Endothelial cell of umbilical vein (primary cell): ENCODE measurements at regions not wholly inside any gene's neighbourhood (a gene's known extent, or its start where the extent isn't known, plus 50 kb on each side); places are given as distances from the start of the nearest gene placed in this dataset.

Experiments
- BruUV-seq: library from RNA; stranded (reverse); fragments of 400-500 nt; replicated peaks from 2 replicates; lab custom pipeline; 2021; lab: Mats Ljungman, UMichigan
- CTCF ChIA-PET: fragments of 300-600, 350-600 bp; sonication (Branson Sonifier 250); formaldehyde crosslinking; loops from one replicate; lab custom pipeline; 2021; ENCODE audit warnings: antibody characterized with exemption, inconsistent platforms; lab: Charles Lee
- POLR2A ChIA-PET: fragments of 300-600, 350-600 bp; sonication (Branson Sonifier 250); formaldehyde crosslinking; loops from one replicate; lab custom pipeline; 2021; ENCODE audit warnings: antibody characterized with exemption, inconsistent platforms; lab: Charles Lee
- DNase-seq: peaks from one replicate; pipeline ENCODE4 v3.0.0-alpha.2; 2011; ENCODE audit warnings: low read depth, low spot score
- FAIRE-seq: peaks from 2 replicates; lab custom pipeline; 2011; peaks lifted over from hg19 to GRCh38; lab: Jason Lieb, UNC
- H2AFZ ChIP-seq: 2 replicates; pipeline ENCODE4 v1.6.0; 2012; ENCODE audit warnings: low read depth, low read length, control low read depth, inconsistent platforms
- H3K27ac ChIP-seq: 2 replicates; pipeline ENCODE4 v1.5.1; 2011; ENCODE audit warnings: low read depth, mild to moderate bottlenecking, control low read depth, low read length, moderate library complexity; ENCODE audit not compliant: insufficient read depth
- H3K27me3 ChIP-seq, 2 experiments: 2 replicates each; pipeline versions ENCODE4 v1.6.0 to v1.6.1; 2011; ENCODE audit warnings: low read length in 2 of 2, mixed read lengths in 1 of 2; ENCODE audit not compliant: control insufficient read depth in 2 of 2, insufficient read depth in 2 of 2
- H3K36me3 ChIP-seq, 2 experiments: 2 replicates in 1 of 2; 3 replicates in 1 of 2; pipeline ENCODE4 v1.5.1; 2011; ENCODE audit warnings: low read length in 2 of 2, mild to moderate bottlenecking in 1 of 2, moderate library complexity in 1 of 2; ENCODE audit not compliant: control insufficient read depth in 2 of 2, insufficient read depth in 2 of 2; ENCODE audit errors: extremely low read depth in 1 of 2
- H3K4me1 ChIP-seq: 3 replicates; pipeline ENCODE4 v1.5.1; 2011; ENCODE audit warnings: mild to moderate bottlenecking, low read length; ENCODE audit not compliant: control insufficient read depth, insufficient read depth; ENCODE audit errors: extremely low read depth
- H3K4me2 ChIP-seq: 2 replicates; pipeline ENCODE4 v1.6.1; 2011; ENCODE audit warnings: low read length, control low read depth, mixed read lengths; ENCODE audit not compliant: insufficient read depth
- H3K4me3 ChIP-seq, 3 experiments: fragments of 200-600 bp in 1 of 3; sonication (generic), shearing (Covaris generic) in 1 of 3; replicated peaks in 1 of 3; 2 replicates each; pipeline ENCODE4 v1.5.1; 2011 to 2016; ENCODE audit warnings: control low read depth in 3 of 3, low read length in 3 of 3, mild to moderate bottlenecking in 2 of 3, inconsistent platforms in 1 of 3, low read depth in 1 of 3, moderate library complexity in 1 of 3; ENCODE audit not compliant: insufficient read depth in 1 of 3
- H3K79me2 ChIP-seq: 2 replicates; pipeline ENCODE4 v1.6.0; 2012; ENCODE audit warnings: low read length, inconsistent platforms; ENCODE audit not compliant: control insufficient read depth, insufficient read depth
- H3K9ac ChIP-seq: replicated peaks from 2 replicates; pipeline ENCODE3; 2011; ENCODE audit warnings: low read length, control low read depth; ENCODE audit not compliant: insufficient read depth; ENCODE audit errors: extremely low read depth
- H3K9me1 ChIP-seq: replicated peaks from 3 replicates; pipeline ENCODE4 v1.6.0; 2011; ENCODE audit warnings: mild to moderate bottlenecking, low read length; ENCODE audit not compliant: control insufficient read depth, insufficient read depth; ENCODE audit errors: extremely low read depth
- H3K9me3 ChIP-seq: replicated peaks from 2 replicates; pipeline ENCODE4 v1.5.1; 2012; ENCODE audit warnings: low read length, inconsistent platforms; ENCODE audit not compliant: control insufficient read depth, insufficient read depth
- H4K20me1 ChIP-seq: replicated peaks from 2 replicates; pipeline ENCODE3; 2011; ENCODE audit warnings: mild to moderate bottlenecking, low read length; ENCODE audit not compliant: control insufficient read depth, insufficient read depth; ENCODE audit errors: extremely low read depth
- EZH2 ChIP-seq: IDR thresholded peaks from 2 replicates; pipeline ENCODE4 v1.6.1; 2012; ENCODE audit warnings: borderline replicate concordance, low read depth, mild to moderate bottlenecking, moderate library complexity, low read length, inconsistent platforms; ENCODE audit not compliant: severe bottlenecking
- FOS ChIP-seq: IDR thresholded peaks from 2 replicates; pipeline ENCODE4 v1.6.1; 2011; ENCODE audit warnings: mild to moderate bottlenecking, low read length, moderate library complexity, borderline replicate concordance; ENCODE audit not compliant: insufficient read depth
- GATA2 ChIP-seq: IDR thresholded peaks from 2 replicates; pipeline ENCODE4 v1.7.0; 2011; ENCODE audit warnings: low read depth, mild to moderate bottlenecking, moderate library complexity, mixed read lengths, low read length; ENCODE audit not compliant: insufficient read length, insufficient read depth
- JUN ChIP-seq: IDR thresholded peaks from 2 replicates; pipeline ENCODE4 v1.6.1; 2011; ENCODE audit warnings: borderline replicate concordance, low read depth; ENCODE audit not compliant: insufficient read length, insufficient read depth
- MYC ChIP-seq: IDR thresholded peaks from one replicate; pipeline ENCODE4 v1.6.1; 2011; ENCODE audit warnings: mild to moderate bottlenecking, low read depth, low read length
- POLR2A ChIP-seq: IDR thresholded peaks from 2 replicates; pipeline ENCODE4 v1.6.1; 2012; ENCODE audit warnings: low read depth, mild to moderate bottlenecking, control low read depth, low read length
- POLR2AphosphoS5 ChIP-seq: IDR thresholded peaks from 2 replicates; pipeline ENCODE4 v1.6.1; 2012; ENCODE audit warnings: low read depth, mild to moderate bottlenecking, control low read depth, low read length, moderate library complexity; ENCODE audit not compliant: insufficient read depth
- dilution Hi-C: fragments of 300-500 bp; cut with MboI; formaldehyde crosslinking; loops from one replicate; pipeline ENCODE4 v1.15.0; 2019; ENCODE audit warnings: low sequenced_read_pairs; ENCODE audit not compliant: extremely low pct_ligation_motif_present
- intact Hi-C: fragments of 100-400 bp; cut with micrococcal nuclease; formaldehyde crosslinking; loops from one replicate; pipeline ENCODE4 v1.10.0; 2022
- TF ChIP-seq, protein P1 (sequence below): IDR thresholded peaks from 2 replicates; pipeline ENCODE4 v1.6.1; 2011; ENCODE audit not compliant: insufficient read depth, insufficient read length
- TF ChIP-seq, protein P2 (sequence below), 2 donors: IDR thresholded peaks; 1 replicate in 1 of 2; 2 replicates in 1 of 2; pipeline ENCODE4 v1.5.1; 2011; ENCODE audit warnings: low read length in 2 of 2, mild to moderate bottlenecking in 2 of 2, moderate library complexity in 2 of 2, control low read depth in 1 of 2, inconsistent platforms in 1 of 2, low read depth in 1 of 2; ENCODE audit not compliant: insufficient read depth in 1 of 2; ENCODE audit errors: extremely low read depth in 1 of 2

DNA sequence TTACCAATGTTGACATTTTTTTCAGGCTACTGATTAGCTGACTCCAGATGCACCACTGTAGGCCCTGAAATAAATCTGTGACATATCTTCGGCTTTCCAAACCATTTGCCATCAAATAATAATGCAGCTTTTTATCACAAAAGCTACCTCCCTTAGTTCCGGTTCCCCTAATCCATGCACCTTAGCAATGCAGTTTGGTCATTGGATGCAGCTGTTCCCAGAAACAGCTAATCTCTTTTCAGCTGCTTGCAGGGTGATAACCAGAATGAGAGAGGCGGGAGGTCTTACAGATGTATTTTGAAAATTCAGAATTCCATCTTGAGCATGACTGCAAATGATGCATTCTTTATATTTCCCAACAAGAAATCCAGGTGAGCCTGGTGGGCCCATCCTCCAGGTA is 646.2 kb downstream of the SOX5 start:
- Histone ChIP-seq H3K4me1 (no peaks in the 10 kb centered on the region), H3K27ac (no peak overlapping the region), H3K4me2 (no peak overlapping the region), H3K79me2 (no peaks in the 10 kb centered on the region), H3K9ac (no peak overlapping the region), H3K36me3 (no peaks in the 10 kb centered on the region), H3K9me1 (no peaks in the 10 kb centered on the region), H3K4me3 (no peak overlapping the region), H3K27me3 (no peaks in the 10 kb centered on the region), H2AFZ (no peak overlapping the region), H3K9me3 (no peaks in the 10 kb centered on the region), H4K20me1 (no peaks in the 10 kb centered on the region)
- dilution Hi-C loops (no loop called here), intact Hi-C loops (loop anchor here (5.0 kb wide), 1 partner anchor 944 kb away; no protein-coding TSS in a partner anchor)
- POLR2A ChIA-PET = no interaction called here
- CTCF ChIA-PET = interaction anchor here (0.6 to 0.8 kb wide), 2 partner anchors 12 to 639 kb away, joined by 3 read pairs; no protein-coding TSS in a partner anchor
- no peak for TF ChIP-seq POLR2A
- TF ChIP-seq MYC = no peak
- TF ChIP-seq FOS = no peak
- TF ChIP-seq POLR2AphosphoS5 = no peak
- no peak for TF ChIP-seq EZH2
- TF ChIP-seq GATA2 = no peak
- TF ChIP-seq JUN = no peak
- TF ChIP-seq, protein P1, sequence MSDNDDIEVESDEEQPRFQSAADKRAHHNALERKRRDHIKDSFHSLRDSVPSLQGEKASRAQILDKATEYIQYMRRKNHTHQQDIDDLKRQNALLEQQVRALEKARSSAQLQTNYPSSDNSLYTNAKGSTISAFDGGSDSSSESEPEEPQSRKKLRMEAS = no peak
- TF ChIP-seq, protein P2, sequence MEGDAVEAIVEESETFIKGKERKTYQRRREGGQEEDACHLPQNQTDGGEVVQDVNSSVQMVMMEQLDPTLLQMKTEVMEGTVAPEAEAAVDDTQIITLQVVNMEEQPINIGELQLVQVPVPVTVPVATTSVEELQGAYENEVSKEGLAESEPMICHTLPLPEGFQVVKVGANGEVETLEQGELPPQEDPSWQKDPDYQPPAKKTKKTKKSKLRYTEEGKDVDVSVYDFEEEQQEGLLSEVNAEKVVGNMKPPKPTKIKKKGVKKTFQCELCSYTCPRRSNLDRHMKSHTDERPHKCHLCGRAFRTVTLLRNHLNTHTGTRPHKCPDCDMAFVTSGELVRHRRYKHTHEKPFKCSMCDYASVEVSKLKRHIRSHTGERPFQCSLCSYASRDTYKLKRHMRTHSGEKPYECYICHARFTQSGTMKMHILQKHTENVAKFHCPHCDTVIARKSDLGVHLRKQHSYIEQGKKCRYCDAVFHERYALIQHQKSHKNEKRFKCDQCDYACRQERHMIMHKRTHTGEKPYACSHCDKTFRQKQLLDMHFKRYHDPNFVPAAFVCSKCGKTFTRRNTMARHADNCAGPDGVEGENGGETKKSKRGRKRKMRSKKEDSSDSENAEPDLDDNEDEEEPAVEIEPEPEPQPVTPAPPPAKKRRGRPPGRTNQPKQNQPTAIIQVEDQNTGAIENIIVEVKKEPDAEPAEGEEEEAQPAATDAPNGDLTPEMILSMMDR (IDR thresholded peaks at IDR 0.05; ENCODE audit: extremely low read depth in 1 of 2, insufficient read depth in 1 of 2, low read depth in 1 of 2, low read length in 2 of 2) = no peak
- no TSS peak for BruUV-seq
- no peak for DNase-seq
- no peak for FAIRE-seq
